Kidney epithelial cell (primary cell): ENCODE measurements at regions not wholly inside any gene's neighbourhood (a gene's known extent, or its start where the extent isn't known, plus 50 kb on each side); places are given as distances from the start of the nearest gene placed in this dataset.
A peak's percentile ranks its signal among the peaks of the same experiment; 100 is the strongest.
"Not testable (repeated sequence)": the region's sequence is repeated elsewhere in the genome, so short reads cannot be mapped to it uniquely, and the experiment has no call there.

Experiments
- DNase-seq: peaks from one replicate; pipeline ENCODE4 v3.0.0-alpha.2; 2010; ENCODE audit warnings: low read depth
- H3K27me3 ChIP-seq: 2 replicates; pipeline ENCODE4 v1.6.0; 2011; ENCODE audit warnings: low read length; ENCODE audit not compliant: control insufficient read depth, insufficient read depth
- H3K36me3 ChIP-seq: 2 replicates; pipeline ENCODE4 v1.5.1; 2011; ENCODE audit warnings: low read length; ENCODE audit not compliant: control insufficient read depth, insufficient read depth
- H3K4me3 ChIP-seq: 2 replicates; pipeline ENCODE4 v1.5.1; 2011; ENCODE audit warnings: low read depth, mild to moderate bottlenecking, control low read depth, low read length
- TF ChIP-seq, protein P1 (sequence below): IDR thresholded peaks from 2 replicates; pipeline ENCODE4 v1.5.1; 2011; ENCODE audit warnings: mild to moderate bottlenecking, moderate library complexity, low read length, control low read depth, inconsistent platforms; ENCODE audit not compliant: insufficient read depth, poor library complexity, severe bottlenecking

DNA sequence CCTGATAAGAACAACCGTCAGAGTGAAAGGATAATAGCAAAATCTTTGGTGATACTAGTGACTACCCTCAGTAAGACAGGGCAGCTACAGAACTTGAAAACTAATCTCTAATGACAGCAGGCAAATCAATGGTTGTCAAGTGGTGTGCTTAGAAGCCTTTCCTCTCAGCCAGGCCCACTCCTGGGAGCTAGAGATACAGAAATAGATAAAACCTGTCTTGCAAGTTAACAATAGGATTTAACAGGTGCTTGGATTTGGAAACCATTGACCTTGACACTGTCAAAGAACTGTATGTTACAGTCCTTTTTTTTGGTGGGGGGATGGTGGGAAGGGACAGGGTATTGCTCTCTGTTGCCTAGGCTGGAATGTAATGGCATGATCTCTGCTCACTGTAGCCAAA lies 118.6 kb downstream of the BASP1 start:
- no peaks in the 10 kb centered on the region for H3K36me3 ChIP-seq
- no peaks in the 10 kb centered on the region for H3K27me3 ChIP-seq
- TF ChIP-seq, protein P1, sequence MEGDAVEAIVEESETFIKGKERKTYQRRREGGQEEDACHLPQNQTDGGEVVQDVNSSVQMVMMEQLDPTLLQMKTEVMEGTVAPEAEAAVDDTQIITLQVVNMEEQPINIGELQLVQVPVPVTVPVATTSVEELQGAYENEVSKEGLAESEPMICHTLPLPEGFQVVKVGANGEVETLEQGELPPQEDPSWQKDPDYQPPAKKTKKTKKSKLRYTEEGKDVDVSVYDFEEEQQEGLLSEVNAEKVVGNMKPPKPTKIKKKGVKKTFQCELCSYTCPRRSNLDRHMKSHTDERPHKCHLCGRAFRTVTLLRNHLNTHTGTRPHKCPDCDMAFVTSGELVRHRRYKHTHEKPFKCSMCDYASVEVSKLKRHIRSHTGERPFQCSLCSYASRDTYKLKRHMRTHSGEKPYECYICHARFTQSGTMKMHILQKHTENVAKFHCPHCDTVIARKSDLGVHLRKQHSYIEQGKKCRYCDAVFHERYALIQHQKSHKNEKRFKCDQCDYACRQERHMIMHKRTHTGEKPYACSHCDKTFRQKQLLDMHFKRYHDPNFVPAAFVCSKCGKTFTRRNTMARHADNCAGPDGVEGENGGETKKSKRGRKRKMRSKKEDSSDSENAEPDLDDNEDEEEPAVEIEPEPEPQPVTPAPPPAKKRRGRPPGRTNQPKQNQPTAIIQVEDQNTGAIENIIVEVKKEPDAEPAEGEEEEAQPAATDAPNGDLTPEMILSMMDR, result no peak

DNA sequence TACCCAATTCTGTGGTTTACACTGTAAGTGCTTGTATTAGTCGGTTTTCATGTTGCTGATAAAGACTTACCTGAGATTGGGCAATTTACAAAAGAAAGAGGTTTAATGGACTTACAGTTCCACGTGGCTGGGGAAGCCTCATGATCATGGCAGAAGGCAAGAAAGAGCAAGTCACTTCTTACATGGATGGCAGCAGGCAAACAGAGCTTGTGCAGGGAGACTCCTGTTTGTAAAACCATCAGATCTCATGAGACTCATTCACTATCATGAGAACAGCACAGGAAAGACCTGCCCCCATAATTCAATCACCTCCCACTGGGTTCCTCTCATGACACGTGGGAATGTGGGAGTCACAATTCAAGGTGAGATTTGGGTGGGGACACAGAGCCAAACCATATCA lies 119.3 kb downstream of the BASP1 start:
- H3K36me3 ChIP-seq, H3K27me3 ChIP-seq, DNase-seq, H3K4me3 ChIP-seq: not testable (repeated sequence)

More for the DNA sequence above, 118.6 kb downstream of the BASP1 start:
- DNase-seq, result no peak
- H3K4me3 ChIP-seq, result no peak overlapping the region

DNA sequence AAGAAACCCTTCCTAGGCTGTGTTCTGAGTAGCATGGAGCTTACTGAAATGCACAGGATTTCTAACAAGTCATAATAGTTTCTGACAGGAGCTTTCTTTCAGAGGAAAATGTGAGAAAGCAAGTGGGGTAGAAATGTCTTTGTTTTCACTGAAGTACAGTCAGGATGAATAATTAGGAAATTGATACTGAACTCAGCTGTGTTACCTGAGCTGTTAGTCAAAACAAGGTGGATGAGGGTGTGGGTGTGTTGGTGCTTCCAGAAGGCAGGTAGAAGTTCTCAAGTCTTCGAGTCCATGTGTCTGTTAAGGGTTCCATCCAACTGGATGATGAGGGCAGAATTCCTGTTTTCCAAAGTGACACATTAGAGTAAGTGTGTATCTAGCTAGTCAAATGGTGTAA lies 122.4 kb downstream of the BASP1 start:
- H3K36me3 ChIP-seq, result no peaks in the 10 kb centered on the region
- H3K27me3 ChIP-seq, result no peaks in the 10 kb centered on the region
- no peak overlapping the region for H3K4me3 ChIP-seq
- no peak for DNase-seq
- TF ChIP-seq, protein P1, result no peak

DNA sequence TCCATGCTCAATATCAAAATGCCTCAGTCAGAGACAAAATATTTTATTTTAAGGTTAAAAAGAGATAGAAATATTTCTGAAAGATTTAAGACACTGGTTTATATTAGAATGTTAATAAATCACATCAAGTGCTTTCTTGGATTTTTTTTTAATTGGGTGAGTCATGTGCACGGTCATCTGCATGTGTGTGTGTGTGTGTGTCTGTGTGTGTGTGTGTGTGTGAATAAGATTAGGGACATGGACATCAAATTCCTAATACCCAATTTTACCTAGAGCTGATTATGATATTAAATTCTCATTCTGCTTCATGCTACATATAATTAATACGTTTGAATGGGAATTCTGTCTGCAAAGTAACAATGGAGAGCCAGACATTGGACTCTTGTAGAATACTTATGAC lies 122.9 kb downstream of the BASP1 start:
- TF ChIP-seq, protein P1, result no peak
- Histone ChIP-seq H3K27me3 (no peaks in the 10 kb centered on the region), H3K36me3 (no peaks in the 10 kb centered on the region), H3K4me3 (no peak overlapping the region)
- no peak for DNase-seq

DNA sequence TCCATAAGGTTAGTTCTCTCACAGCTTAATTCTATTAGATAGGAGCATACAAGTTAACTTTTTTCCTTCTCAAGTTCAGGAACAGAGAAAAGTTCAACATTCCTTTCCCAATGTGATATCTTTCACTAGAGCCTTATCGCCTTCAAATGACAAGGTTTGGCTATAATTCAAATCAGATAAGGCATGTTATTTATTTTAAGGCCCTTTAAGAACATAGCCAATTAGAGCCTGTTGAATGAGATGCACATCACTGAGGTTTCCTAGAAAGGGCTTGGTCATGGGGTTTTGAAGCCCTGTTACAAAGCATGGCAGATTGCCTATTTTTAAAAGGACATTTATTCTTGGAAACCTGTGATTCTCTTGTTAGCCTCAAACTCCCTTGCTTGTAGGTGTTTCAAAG lies 123.4 kb downstream of the BASP1 start:
- TF ChIP-seq, protein P1, result no peak
- Histone ChIP-seq H3K36me3 (no peaks in the 10 kb centered on the region), H3K4me3 (no peak overlapping the region), H3K27me3 (no peaks in the 10 kb centered on the region)
- DNase-seq, result no peak

DNA sequence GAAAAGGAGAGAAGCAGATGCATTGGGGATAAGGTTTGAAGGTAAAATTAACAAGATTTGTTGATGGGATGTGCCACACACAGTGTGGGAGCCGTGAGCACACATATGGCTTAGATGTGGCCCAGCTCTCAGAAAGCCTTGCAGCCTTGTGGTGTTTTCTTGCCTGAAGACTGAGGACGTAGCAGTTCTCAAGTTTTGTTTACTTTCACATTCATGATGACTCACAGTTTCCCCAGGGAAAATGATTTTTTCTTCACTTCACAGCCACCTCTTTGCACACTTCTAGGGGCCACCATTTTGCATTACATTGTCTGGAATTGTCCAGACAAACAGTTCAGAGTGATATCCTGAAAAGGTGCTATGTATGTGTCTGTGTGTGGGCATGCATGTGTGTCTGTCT lies 126.2 kb downstream of the BASP1 start:
- TF ChIP-seq, protein P1, result no peak
- H3K4me3 ChIP-seq, result no peak overlapping the region
- H3K27me3 ChIP-seq, result no peaks in the 10 kb centered on the region
- no peaks in the 10 kb centered on the region for H3K36me3 ChIP-seq
- DNase-seq, result peak; percentile 50
